Panc1 (cell line): ENCODE measurements at regions not wholly inside any gene's neighbourhood (a gene's known extent, or its start where the extent isn't known, plus 50 kb on each side); places are given as distances from the start of the nearest gene placed in this dataset.

ENCODE experiments used
- POLR2AphosphoS5 ChIP-seq: IDR thresholded peaks from 2 replicates; pipeline ENCODE4 v1.6.1; 2012; ENCODE audit warnings: mild to moderate bottlenecking, low read depth, low read length, moderate library complexity
- TF ChIP-seq, protein P1 (sequence below): fragments of 450-650 bp; IDR thresholded peaks from 2 replicates; pipeline ENCODE4 v1.5.1; 2017; ENCODE audit warnings: mild to moderate bottlenecking

GRCh38 chr10:9382533-9382866 is 1328.0 kb downstream of the GATA3 start:
- TF ChIP-seq, protein P1, sequence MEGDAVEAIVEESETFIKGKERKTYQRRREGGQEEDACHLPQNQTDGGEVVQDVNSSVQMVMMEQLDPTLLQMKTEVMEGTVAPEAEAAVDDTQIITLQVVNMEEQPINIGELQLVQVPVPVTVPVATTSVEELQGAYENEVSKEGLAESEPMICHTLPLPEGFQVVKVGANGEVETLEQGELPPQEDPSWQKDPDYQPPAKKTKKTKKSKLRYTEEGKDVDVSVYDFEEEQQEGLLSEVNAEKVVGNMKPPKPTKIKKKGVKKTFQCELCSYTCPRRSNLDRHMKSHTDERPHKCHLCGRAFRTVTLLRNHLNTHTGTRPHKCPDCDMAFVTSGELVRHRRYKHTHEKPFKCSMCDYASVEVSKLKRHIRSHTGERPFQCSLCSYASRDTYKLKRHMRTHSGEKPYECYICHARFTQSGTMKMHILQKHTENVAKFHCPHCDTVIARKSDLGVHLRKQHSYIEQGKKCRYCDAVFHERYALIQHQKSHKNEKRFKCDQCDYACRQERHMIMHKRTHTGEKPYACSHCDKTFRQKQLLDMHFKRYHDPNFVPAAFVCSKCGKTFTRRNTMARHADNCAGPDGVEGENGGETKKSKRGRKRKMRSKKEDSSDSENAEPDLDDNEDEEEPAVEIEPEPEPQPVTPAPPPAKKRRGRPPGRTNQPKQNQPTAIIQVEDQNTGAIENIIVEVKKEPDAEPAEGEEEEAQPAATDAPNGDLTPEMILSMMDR = no peak
- no peak for TF ChIP-seq POLR2AphosphoS5
